Panc1 (cell line): ENCODE measurements at regions not wholly inside any gene's neighbourhood (a gene's known extent, or its start where the extent isn't known, plus 50 kb on each side); places are given as distances from the start of the nearest gene placed in this dataset.

ENCODE experiments used
- ATAC-seq: fragments of 200-7000 bp; cut with Tn5 transposase; 2 replicates; pipeline ENCODE4 v1.9.1; 2020; ENCODE audit warnings: mild to moderate bottlenecking, moderate library complexity
- BruUV-seq: library from RNA; stranded (reverse); fragments of 400-500 nt; replicated peaks from 2 replicates; lab custom pipeline; 2021; lab: Mats Ljungman, UMichigan
- CTCF ChIA-PET: fragments of 300-600 bp; sonication (Branson Sonifier 250); formaldehyde crosslinking; loops from one replicate; lab custom pipeline; 2022; ENCODE audit warnings: antibody characterized with exemption; lab: Charles Lee
- POLR2A ChIA-PET: fragments of 300-600 bp; sonication (Branson Sonifier 250); formaldehyde crosslinking; loops from one replicate; lab custom pipeline; 2022; ENCODE audit warnings: antibody characterized with exemption; lab: Charles Lee
- DNase-seq: peaks from one replicate; pipeline ENCODE4 v3.0.0-alpha.2; 2010; ENCODE audit warnings: low read depth, low spot score
- H3K27ac ChIP-seq: 2 replicates; pipeline ENCODE4 v1.5.1; 2011; ENCODE audit warnings: mild to moderate bottlenecking, low read length, inconsistent platforms
- H3K27me3 ChIP-seq: fragments of 200-500 bp; sonication (Bioruptor generic); 2 replicates; pipeline ENCODE4 v1.6.0; 2014; ENCODE audit warnings: low read length, inconsistent platforms; ENCODE audit not compliant: control insufficient read depth, insufficient read depth
- H3K36me3 ChIP-seq: fragments of 200-500 bp; sonication (Bioruptor generic); 2 replicates; pipeline ENCODE4 v1.5.1; 2014; ENCODE audit warnings: inconsistent platforms, mild to moderate bottlenecking, low read length, moderate library complexity; ENCODE audit not compliant: control insufficient read depth, insufficient read depth
- H3K4me1 ChIP-seq: 2 replicates; pipeline ENCODE4 v1.5.1; 2011; ENCODE audit warnings: inconsistent platforms, mild to moderate bottlenecking, low read length, moderate library complexity; ENCODE audit not compliant: control insufficient read depth, insufficient read depth
- H3K4me3 ChIP-seq, 2 experiments: 2 replicates each; pipeline ENCODE4 v1.5.1; 2011 to 2012; ENCODE audit warnings: low read depth in 2 of 2, low read length in 2 of 2, mild to moderate bottlenecking in 2 of 2, inconsistent platforms in 1 of 2, moderate library complexity in 1 of 2
- H3K9me3 ChIP-seq: fragments of 200-500 bp; sonication (Bioruptor generic); 2 replicates; pipeline ENCODE4 v1.5.1; 2014; ENCODE audit warnings: low read depth, mild to moderate bottlenecking, inconsistent platforms, low read length, moderate library complexity; ENCODE audit not compliant: control insufficient read depth, insufficient read depth
- POLR2AphosphoS5 ChIP-seq: IDR thresholded peaks from 2 replicates; pipeline ENCODE4 v1.6.1; 2012; ENCODE audit warnings: mild to moderate bottlenecking, low read depth, low read length, moderate library complexity
- SIN3A ChIP-seq: IDR thresholded peaks from 2 replicates; pipeline ENCODE4 v1.6.1; 2012; ENCODE audit warnings: low read depth, mild to moderate bottlenecking, low read length, moderate library complexity, borderline replicate concordance; ENCODE audit not compliant: insufficient read depth
- TCF7L2 ChIP-seq: IDR thresholded peaks from 2 replicates; pipeline ENCODE4 v1.6.1; 2011; ENCODE audit warnings: mild to moderate bottlenecking, low read depth, low read length, inconsistent platforms
- in situ Hi-C: cut with HindIII; loops from 2 replicates; pipeline ENCODE4 v1.10.0; 2016; ENCODE audit warnings: low sequenced_read_pairs, low pct_unique_long_range_greater_than_20kb
- intact Hi-C: fragments of 100-400 bp; cut with micrococcal nuclease; formaldehyde crosslinking; loops from one replicate; pipeline ENCODE4 v1.10.0; 2022; ENCODE audit not compliant: unreplicated experiment
- TF ChIP-seq, protein P1 (sequence below): fragments of 450-650 bp; IDR thresholded peaks from 2 replicates; pipeline ENCODE4 v1.5.1; 2017; ENCODE audit warnings: mild to moderate bottlenecking
- TF ChIP-seq, protein P2 (sequence below), 2 experiments: IDR thresholded peaks; 2 replicates each; pipeline ENCODE4 v1.6.1; 2011 to 2012; ENCODE audit warnings: low read depth in 2 of 2, control low read depth in 1 of 2, low read length in 1 of 2, mild to moderate bottlenecking in 1 of 2, moderate library complexity in 1 of 2; ENCODE audit not compliant: insufficient read depth in 1 of 2

DNA sequence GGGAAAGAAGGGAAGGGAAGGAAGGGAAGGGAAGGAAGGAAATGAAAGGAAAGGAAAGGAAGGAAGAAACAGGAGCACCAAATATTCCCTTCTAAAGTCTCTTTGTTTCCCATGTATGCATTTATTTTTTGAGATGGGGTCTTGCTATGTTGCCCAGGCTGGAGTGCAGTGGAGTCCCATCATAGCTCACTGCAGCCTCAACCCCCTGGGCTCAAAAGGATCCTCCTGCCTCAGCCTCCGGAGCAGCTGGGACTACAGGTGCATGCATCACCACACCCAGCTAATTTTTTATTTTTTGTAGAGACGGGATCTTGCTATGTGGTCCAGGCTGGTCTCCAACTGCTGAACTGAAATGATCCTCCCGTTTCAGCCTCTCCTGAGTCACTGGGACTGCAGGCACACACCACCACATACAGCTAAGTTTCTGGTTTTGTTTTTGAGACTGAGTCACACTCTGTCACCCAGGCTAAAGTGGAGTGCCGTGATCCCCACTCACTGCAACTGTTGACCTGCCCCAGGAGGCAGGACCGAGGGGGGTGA lies 102.8 kb downstream of the CRLF2 start:
- ChIA-PET POLR2A (no interaction called here), CTCF (no interaction called here)
- Histone ChIP-seq H3K9me3 (no peaks in the 10 kb centered on the region), H3K27me3 (peaks cover 3% of the 10 kb centered on the region; the same call in 1 of the 2 replicates), H3K36me3 (no peaks in the 10 kb centered on the region), H3K4me3 (no peak overlapping the region), H3K4me1 (no peaks in the 10 kb centered on the region), H3K27ac (no peak overlapping the region)
- DNase-seq (no peak), ATAC-seq (no peak)
- intact Hi-C loops (no loop called here), in situ Hi-C loops (no loop called here)
- TF ChIP-seq TCF7L2 (no peak), POLR2AphosphoS5 (no peak), SIN3A (no peak)
- TF ChIP-seq, protein P1, sequence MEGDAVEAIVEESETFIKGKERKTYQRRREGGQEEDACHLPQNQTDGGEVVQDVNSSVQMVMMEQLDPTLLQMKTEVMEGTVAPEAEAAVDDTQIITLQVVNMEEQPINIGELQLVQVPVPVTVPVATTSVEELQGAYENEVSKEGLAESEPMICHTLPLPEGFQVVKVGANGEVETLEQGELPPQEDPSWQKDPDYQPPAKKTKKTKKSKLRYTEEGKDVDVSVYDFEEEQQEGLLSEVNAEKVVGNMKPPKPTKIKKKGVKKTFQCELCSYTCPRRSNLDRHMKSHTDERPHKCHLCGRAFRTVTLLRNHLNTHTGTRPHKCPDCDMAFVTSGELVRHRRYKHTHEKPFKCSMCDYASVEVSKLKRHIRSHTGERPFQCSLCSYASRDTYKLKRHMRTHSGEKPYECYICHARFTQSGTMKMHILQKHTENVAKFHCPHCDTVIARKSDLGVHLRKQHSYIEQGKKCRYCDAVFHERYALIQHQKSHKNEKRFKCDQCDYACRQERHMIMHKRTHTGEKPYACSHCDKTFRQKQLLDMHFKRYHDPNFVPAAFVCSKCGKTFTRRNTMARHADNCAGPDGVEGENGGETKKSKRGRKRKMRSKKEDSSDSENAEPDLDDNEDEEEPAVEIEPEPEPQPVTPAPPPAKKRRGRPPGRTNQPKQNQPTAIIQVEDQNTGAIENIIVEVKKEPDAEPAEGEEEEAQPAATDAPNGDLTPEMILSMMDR = no peak
- TF ChIP-seq, protein P2, sequence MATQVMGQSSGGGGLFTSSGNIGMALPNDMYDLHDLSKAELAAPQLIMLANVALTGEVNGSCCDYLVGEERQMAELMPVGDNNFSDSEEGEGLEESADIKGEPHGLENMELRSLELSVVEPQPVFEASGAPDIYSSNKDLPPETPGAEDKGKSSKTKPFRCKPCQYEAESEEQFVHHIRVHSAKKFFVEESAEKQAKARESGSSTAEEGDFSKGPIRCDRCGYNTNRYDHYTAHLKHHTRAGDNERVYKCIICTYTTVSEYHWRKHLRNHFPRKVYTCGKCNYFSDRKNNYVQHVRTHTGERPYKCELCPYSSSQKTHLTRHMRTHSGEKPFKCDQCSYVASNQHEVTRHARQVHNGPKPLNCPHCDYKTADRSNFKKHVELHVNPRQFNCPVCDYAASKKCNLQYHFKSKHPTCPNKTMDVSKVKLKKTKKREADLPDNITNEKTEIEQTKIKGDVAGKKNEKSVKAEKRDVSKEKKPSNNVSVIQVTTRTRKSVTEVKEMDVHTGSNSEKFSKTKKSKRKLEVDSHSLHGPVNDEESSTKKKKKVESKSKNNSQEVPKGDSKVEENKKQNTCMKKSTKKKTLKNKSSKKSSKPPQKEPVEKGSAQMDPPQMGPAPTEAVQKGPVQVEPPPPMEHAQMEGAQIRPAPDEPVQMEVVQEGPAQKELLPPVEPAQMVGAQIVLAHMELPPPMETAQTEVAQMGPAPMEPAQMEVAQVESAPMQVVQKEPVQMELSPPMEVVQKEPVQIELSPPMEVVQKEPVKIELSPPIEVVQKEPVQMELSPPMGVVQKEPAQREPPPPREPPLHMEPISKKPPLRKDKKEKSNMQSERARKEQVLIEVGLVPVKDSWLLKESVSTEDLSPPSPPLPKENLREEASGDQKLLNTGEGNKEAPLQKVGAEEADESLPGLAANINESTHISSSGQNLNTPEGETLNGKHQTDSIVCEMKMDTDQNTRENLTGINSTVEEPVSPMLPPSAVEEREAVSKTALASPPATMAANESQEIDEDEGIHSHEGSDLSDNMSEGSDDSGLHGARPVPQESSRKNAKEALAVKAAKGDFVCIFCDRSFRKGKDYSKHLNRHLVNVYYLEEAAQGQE (IDR thresholded peaks at IDR 0.05; ENCODE audit: insufficient read depth in 1 of 2, low read depth in 2 of 2, low read length in 1 of 2) = no peak
- no TSS peak for BruUV-seq

DNA sequence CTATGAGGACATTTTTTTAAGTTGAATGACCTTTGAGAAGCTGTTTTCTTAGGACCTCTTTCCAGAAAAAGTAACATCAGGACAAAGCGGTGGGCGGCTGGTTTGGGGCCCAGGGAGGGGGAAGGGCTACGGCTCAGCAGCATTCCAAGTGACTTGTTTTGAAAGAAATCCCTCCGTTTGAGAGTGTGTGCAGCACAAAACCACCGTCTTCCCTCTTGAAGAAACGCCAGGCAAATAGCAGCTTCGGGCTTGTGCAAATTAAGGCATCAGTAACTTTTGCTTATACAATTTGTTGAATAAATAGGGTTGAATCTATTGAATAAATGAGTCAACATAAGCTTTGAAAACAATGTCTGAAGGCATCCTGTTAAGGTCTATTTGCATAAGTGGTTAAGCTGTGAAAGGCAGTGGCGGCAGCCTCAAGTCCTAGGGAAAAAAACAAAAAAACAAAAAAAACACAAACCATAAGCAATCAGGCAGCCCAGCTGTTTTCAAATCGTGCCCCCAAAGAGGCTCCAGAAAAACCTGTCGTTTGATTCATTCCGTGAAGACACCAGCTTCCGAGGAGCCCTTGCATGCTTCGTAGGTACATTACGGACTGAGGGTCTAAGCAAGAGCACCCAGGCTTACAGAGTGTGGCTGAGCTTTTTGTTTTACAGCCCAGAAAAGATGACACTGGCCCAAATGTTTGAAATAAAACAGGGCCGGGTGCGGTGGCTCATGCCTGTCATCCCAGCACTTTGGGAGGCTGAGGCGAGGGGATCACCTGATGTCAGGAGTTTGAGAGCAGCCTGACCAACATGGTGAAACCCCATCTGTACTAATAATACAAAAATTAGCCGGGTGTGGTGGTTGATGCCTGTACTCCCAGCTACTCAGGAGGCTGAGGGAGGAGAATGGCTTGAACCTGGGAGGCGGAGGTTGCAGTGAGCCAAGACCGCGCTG lies 103.7 kb downstream of the CRLF2 start:
- no TSS peak for BruUV-seq
- POLR2A ChIA-PET = no interaction called here
- intact Hi-C loops = no loop called here
- CTCF ChIA-PET = no interaction called here
- TF ChIP-seq, protein P2 (IDR thresholded peaks at IDR 0.05; ENCODE audit: insufficient read depth in 1 of 2, low read depth in 2 of 2, low read length in 1 of 2) = no peak
- TF ChIP-seq SIN3A (no peak), TCF7L2 (no peak), POLR2AphosphoS5 (no peak)
- TF ChIP-seq, protein P1 = no peak
- ATAC-seq (no peak), DNase-seq (no peak)
- Histone ChIP-seq H3K27me3 (peaks cover 3% of the 10 kb centered on the region; the same call in 1 of the 2 replicates), H3K4me3 (no peak overlapping the region), H3K9me3 (no peaks in the 10 kb centered on the region), H3K4me1 (no peaks in the 10 kb centered on the region), H3K27ac (no peak overlapping the region), H3K36me3 (no peaks in the 10 kb centered on the region)
- in situ Hi-C loops = no loop called here
